H1 (cell line): ENCODE measurements at regions not wholly inside any gene's neighbourhood (a gene's known extent, or its start where the extent isn't known, plus 50 kb on each side); places are given as distances from the start of the nearest gene placed in this dataset.

Experiments used
- CTCF ChIA-PET: fragments of 300-600 bp; sonication (Branson Sonifier 250); formaldehyde crosslinking; loops from one replicate; lab custom pipeline; 2021; ENCODE audit not compliant: partially characterized antibody; lab: Charles Lee
- POLR2A ChIA-PET: fragments of 300-600 bp; sonication (Branson Sonifier 250); formaldehyde crosslinking; loops from one replicate; lab custom pipeline; 2021; ENCODE audit warnings: inconsistent platforms; ENCODE audit not compliant: partially characterized antibody; lab: Charles Lee
- DNase-seq, 2 experiments: peaks; one replicate each; pipeline versions ENCODE4 v3.0.0 to v3.0.0-alpha.2; 2010 to 2022; ENCODE audit warnings: low spot score in 2 of 2, low read depth in 1 of 2, mixed read lengths in 1 of 2
- FAIRE-seq: peaks from 2 replicates; lab custom pipeline; 2011; peaks lifted over from hg19 to GRCh38; lab: Jason Lieb, UNC
- H2AFZ ChIP-seq: 2 replicates; pipeline ENCODE4 v1.8.1; 2012; ENCODE audit warnings: low read length, inconsistent platforms
- H2AK5ac ChIP-seq: 2 replicates; pipeline ENCODE4 v1.6.1; 2013; ENCODE audit warnings: low read depth, low read length
- H2BK120ac ChIP-seq: replicated peaks from 2 replicates; pipeline ENCODE3; 2013; ENCODE audit warnings: low read depth, low read length, inconsistent platforms
- H2BK12ac ChIP-seq: 2 replicates; pipeline ENCODE4 v1.6.1; 2013; ENCODE audit warnings: low read depth, low read length
- H2BK15ac ChIP-seq: 2 replicates; pipeline ENCODE4 v1.6.1; 2013; ENCODE audit warnings: low read length
- H2BK20ac ChIP-seq: 2 replicates; pipeline ENCODE4 v1.6.1; 2013; ENCODE audit warnings: low read length
- H2BK5ac ChIP-seq: 2 replicates; pipeline ENCODE4 v1.6.1; 2013; ENCODE audit warnings: low read depth, low read length
- H3K14ac ChIP-seq: 2 replicates; pipeline ENCODE4 v1.6.1; 2013; ENCODE audit warnings: inconsistent platforms; ENCODE audit not compliant: insufficient read length
- H3K18ac ChIP-seq: 2 replicates; pipeline ENCODE4 v1.6.1; 2013; ENCODE audit warnings: low read length; ENCODE audit errors: extremely low read depth
- H3K23ac ChIP-seq: 2 replicates; pipeline ENCODE4 v1.6.1; 2013; ENCODE audit warnings: inconsistent platforms; ENCODE audit not compliant: insufficient read length
- H3K23me2 ChIP-seq: 2 replicates; pipeline ENCODE4 v1.6.1; 2013; ENCODE audit warnings: low read depth, low read length
- H3K27ac ChIP-seq: 2 replicates; pipeline ENCODE4 v1.6.1; 2011; ENCODE audit warnings: low read depth, low read length, inconsistent platforms
- H3K27me3 ChIP-seq, 4 experiments: replicated peaks in 1 of 4; 1 replicate in 1 of 4; 2 replicates in 3 of 4; pipeline versions ENCODE4 v1.6.1 to v1.8.1; 2011 to 2013; ENCODE audit warnings: low read length in 3 of 4, mild to moderate bottlenecking in 3 of 4, inconsistent platforms in 2 of 4, mixed read lengths in 2 of 4, moderate library complexity in 1 of 4; ENCODE audit not compliant: control insufficient read depth in 3 of 4, insufficient read depth in 3 of 4; ENCODE audit errors: extremely low read depth in 1 of 4
- H3K36me3 ChIP-seq, 4 experiments: 2 replicates each; pipeline versions ENCODE4 v1.6.1 to v1.8.1; 2011 to 2013; ENCODE audit warnings: mild to moderate bottlenecking in 4 of 4, low read length in 3 of 4, moderate library complexity in 2 of 4, control low read depth in 1 of 4, inconsistent platforms in 1 of 4; ENCODE audit not compliant: insufficient read depth in 4 of 4, control insufficient read depth in 2 of 4
- H3K4ac ChIP-seq: replicated peaks from 2 replicates; pipeline ENCODE3; 2013; ENCODE audit warnings: low read length, low read depth, mixed read lengths, inconsistent platforms; ENCODE audit not compliant: insufficient read length
- H3K4me1 ChIP-seq, 4 experiments: replicated peaks in 1 of 4; 1 replicate in 1 of 4; 2 replicates in 3 of 4; pipeline versions ENCODE4 v1.6.1 to v1.8.1; 2011 to 2013; ENCODE audit warnings: low read length in 3 of 4, inconsistent platforms in 2 of 4, mixed read lengths in 1 of 4; ENCODE audit not compliant: insufficient read depth in 4 of 4, control insufficient read depth in 3 of 4
- H3K4me2 ChIP-seq, 2 experiments: 2 replicates each; pipeline versions ENCODE4 v1.6.1 to v1.8.1; 2011 to 2013; ENCODE audit warnings: low read depth in 2 of 2, low read length in 2 of 2, control low read depth in 1 of 2, inconsistent platforms in 1 of 2, mild to moderate bottlenecking in 1 of 2; ENCODE audit not compliant: insufficient read depth in 1 of 2
- H3K4me3 ChIP-seq, 4 experiments: fragments of 200-600, 300-600 bp in 1 of 4; sonication (generic), shearing (Covaris generic), sonication (Bioruptor Twin) in 1 of 4; 2 replicates each; pipeline versions ENCODE4 v1.5.1 to v1.8.1; 2011 to 2016; ENCODE audit warnings: low read length in 4 of 4, low read depth in 3 of 4, control low read depth in 2 of 4, inconsistent platforms in 2 of 4, mild to moderate bottlenecking in 2 of 4, mixed read lengths in 1 of 4, moderate library complexity in 1 of 4; ENCODE audit not compliant: insufficient read depth in 2 of 4; ENCODE audit errors: extremely low read depth in 1 of 4
- H3K56ac ChIP-seq: replicated peaks from 2 replicates; pipeline ENCODE3; 2013; ENCODE audit warnings: low read depth, mild to moderate bottlenecking, mixed read lengths, low read length, inconsistent platforms; ENCODE audit not compliant: insufficient read length
- H3K79me1 ChIP-seq: 2 replicates; pipeline ENCODE4 v1.6.1; 2013; ENCODE audit warnings: low read depth, low read length, control low read depth
- H3K79me2 ChIP-seq, 2 experiments: 2 replicates each; pipeline versions ENCODE4 v1.6.1 to v1.8.1; 2012 to 2013; ENCODE audit warnings: low read length in 2 of 2, mild to moderate bottlenecking in 2 of 2, inconsistent platforms in 1 of 2; ENCODE audit not compliant: insufficient read depth in 2 of 2, control insufficient read depth in 1 of 2
- H3K9ac ChIP-seq, 4 experiments: replicated peaks in 1 of 4; 1 replicate in 1 of 4; 2 replicates in 3 of 4; pipeline versions ENCODE4 v1.6.1 to v1.8.1; 2011 to 2013; ENCODE audit warnings: low read depth in 3 of 4, low read length in 3 of 4, control low read depth in 2 of 4, mild to moderate bottlenecking in 2 of 4, moderate library complexity in 2 of 4, inconsistent platforms in 1 of 4; ENCODE audit errors: extremely low read depth in 1 of 4
- H3K9me3 ChIP-seq, 2 experiments: 2 replicates each; pipeline versions ENCODE4 v1.6.1 to v1.8.1; 2012 to 2013; ENCODE audit warnings: mild to moderate bottlenecking in 2 of 2, moderate library complexity in 2 of 2, control low read depth in 1 of 2, inconsistent platforms in 1 of 2, low read depth in 1 of 2, low read length in 1 of 2, mixed read lengths in 1 of 2; ENCODE audit not compliant: insufficient read depth in 2 of 2
- H4K20me1 ChIP-seq, 2 experiments: replicated peaks in 1 of 2; 2 replicates each; pipeline versions ENCODE3 to v1.8.1; 2011 to 2013; ENCODE audit warnings: inconsistent platforms in 2 of 2, low read length in 2 of 2, mild to moderate bottlenecking in 1 of 2; ENCODE audit not compliant: insufficient read depth in 2 of 2, control insufficient read depth in 1 of 2
- H4K5ac ChIP-seq: 2 replicates; pipeline ENCODE4 v1.6.1; 2013; ENCODE audit warnings: low read length, low read depth, mixed read lengths, inconsistent platforms; ENCODE audit not compliant: insufficient read length
- H4K8ac ChIP-seq: 2 replicates; pipeline ENCODE4 v1.8.0; 2013; ENCODE audit warnings: mild to moderate bottlenecking, moderate library complexity, low read length, inconsistent platforms; ENCODE audit not compliant: insufficient read depth; ENCODE audit errors: extremely low read depth
- H4K91ac ChIP-seq: replicated peaks from 2 replicates; pipeline ENCODE3; 2013; ENCODE audit warnings: low read length, mixed read lengths, inconsistent platforms; ENCODE audit not compliant: insufficient read length
- BRCA1 ChIP-seq: IDR thresholded peaks from 2 replicates; pipeline ENCODE4 v1.6.1; 2012; ENCODE audit warnings: low read depth, low read length, improper control_type of control experiment
- CBX5 ChIP-seq: fragments of 300-800, 300-1000 bp; sonication (generic); IDR thresholded peaks from 2 replicates; pipeline ENCODE4 v1.7.1; 2016; ENCODE audit warnings: antibody characterized with exemption, low read length, low read depth
- WGBS, 2 experiments: shearing (Covaris generic) in 1 of 2; methylation state at CpG; one replicate each; pipeline versions ENCODE4 v1.1.6 to v1.1.7; 2013 to 2015; ENCODE audit warnings: low lambda C conversion rate in 2 of 2, mixed read lengths in 2 of 2, inconsistent platforms in 1 of 2, low coverage in 1 of 2, missing lambda C conversion rate in 1 of 2; ENCODE audit not compliant: insufficient replicate concordance in 2 of 2, insufficient coverage in 1 of 2, insufficient read length in 1 of 2; ENCODE audit errors: extremely low coverage in 1 of 2, missing lambda C conversion rate in 1 of 2; 5-methylcytosine and 5-hydroxymethylcytosine counted together

DNA sequence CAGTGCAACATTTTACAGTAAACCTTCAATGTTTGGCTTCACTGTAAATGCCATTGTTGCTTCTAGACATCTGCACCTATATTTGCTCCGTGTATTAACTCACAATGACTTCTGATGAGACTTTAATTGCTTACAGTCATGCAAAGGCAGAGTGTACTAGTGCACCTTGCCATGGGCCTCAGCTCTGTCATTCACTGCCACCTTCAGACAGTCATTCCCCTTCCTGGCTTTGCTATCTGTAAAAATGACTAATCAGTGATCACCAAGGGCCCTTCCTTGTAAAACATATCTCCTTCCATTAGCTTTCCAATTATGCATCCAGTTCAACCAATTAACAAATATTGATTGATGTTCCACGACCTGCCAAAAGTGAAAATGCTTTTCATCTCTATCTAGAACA is 120.3 kb downstream of the ARRDC4 start:
- H2AFZ ChIP-seq, result no peak overlapping the region
- POLR2A ChIA-PET, result no interaction called here
- H3K18ac ChIP-seq, result no peak overlapping the region
- no peak for TF ChIP-seq CBX5
- TF ChIP-seq BRCA1, result no peak

More for the DNA sequence above, 120.3 kb downstream of the ARRDC4 start:
- H3K27me3 ChIP-seq, result no peaks in the 10 kb centered on the region
- no peak overlapping the region for H4K8ac ChIP-seq
- no peak overlapping the region for H3K14ac ChIP-seq
- H2BK5ac ChIP-seq, result no peak overlapping the region
- no peak overlapping the region for H3K4me2 ChIP-seq
- H3K9ac ChIP-seq, result no peak overlapping the region
- no peak for FAIRE-seq
- H4K5ac ChIP-seq, result no peak overlapping the region
- no peak overlapping the region for H3K4me3 ChIP-seq
- no peak overlapping the region for H4K91ac ChIP-seq
- H3K56ac ChIP-seq, result no peak overlapping the region
- DNase-seq, result no peak
- H2BK20ac ChIP-seq, result no peak overlapping the region
- 85% methylated on average over 2 of the region's 2 CpGs; no CpG with 5 or more reads in 1 of the 2 experiments for WGBS, 2 experiments
- H2BK15ac ChIP-seq, result no peak overlapping the region
- H2BK120ac ChIP-seq, result no peak overlapping the region
- H2BK12ac ChIP-seq, result no peak overlapping the region
- H3K4ac ChIP-seq, result no peak overlapping the region
- H3K79me2 ChIP-seq, result no peaks in the 10 kb centered on the region
- H4K20me1 ChIP-seq, result no peaks in the 10 kb centered on the region
- 0 out of 7 replicates have a peak, but pooled peaks cover 0 to 2% (median 0%) of the 10 kb centered on the region in 4 experiments for H3K4me1 ChIP-seq
- H3K9me3 ChIP-seq, result no peaks in the 10 kb centered on the region
- H3K36me3 ChIP-seq, result no peaks in the 10 kb centered on the region
- H3K79me1 ChIP-seq, result no peaks in the 10 kb centered on the region
- no peak overlapping the region for H3K23ac ChIP-seq
- H3K27ac ChIP-seq, result no peak overlapping the region
- CTCF ChIA-PET, result interaction anchor here (2.2 kb wide), 1 partner anchor 172 kb away, joined by 7 read pairs; no protein-coding TSS in a partner anchor
- H2AK5ac ChIP-seq, result no peak overlapping the region
- H3K23me2 ChIP-seq, result no peaks in the 10 kb centered on the region
